ENCODE measurements at regions not wholly inside any gene's neighbourhood (a gene's known extent, or its start where the extent isn't known, plus 50 kb on each side); places are given as distances from the start of the nearest gene placed in this dataset.
A peak's percentile ranks its signal among the peaks of the same experiment; 100 is the strongest.
"Not testable (repeated sequence)": the region's sequence is repeated elsewhere in the genome, so short reads cannot be mapped to it uniquely, and the experiment has no call there.

DNA sequence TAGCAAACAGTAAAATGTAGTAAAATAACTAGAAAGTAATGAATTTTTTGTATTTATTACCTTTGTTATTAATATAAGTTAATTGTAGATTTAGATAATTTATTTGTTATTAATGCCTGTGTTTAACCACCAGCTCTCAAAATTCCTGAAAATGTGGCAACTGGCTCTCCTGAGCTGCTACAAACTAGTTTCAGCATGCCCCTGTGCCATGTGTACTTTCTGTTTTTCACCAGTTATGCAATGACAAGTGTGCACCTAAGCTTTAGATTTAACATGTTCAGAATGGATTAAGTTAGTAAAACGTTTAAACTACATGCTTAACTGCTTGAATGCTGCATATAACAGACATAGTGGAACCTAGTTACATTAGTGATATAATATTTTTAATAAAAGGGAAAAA lies 88.1 kb downstream of the POSTN start:
- no peak for DNase-seq

DNA sequence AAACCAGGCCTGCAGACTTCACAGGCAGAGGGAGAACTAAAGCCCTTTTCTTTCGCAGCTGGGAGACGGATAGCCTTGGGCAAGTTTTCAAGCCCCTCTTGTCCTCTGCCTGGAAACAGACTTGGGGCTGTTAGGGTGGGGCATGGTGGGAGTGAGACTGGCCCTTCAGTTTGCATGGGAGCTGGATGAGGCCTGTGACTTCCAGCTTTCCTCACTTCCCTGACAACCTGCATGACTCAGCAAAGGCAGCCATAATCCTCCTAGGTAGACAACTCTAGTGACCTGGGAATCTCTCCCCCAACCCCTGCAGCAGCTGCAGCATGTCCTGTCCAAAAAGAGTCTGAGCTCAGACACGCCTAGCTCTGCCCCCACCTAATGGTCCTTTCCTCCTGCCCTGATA lies 93.0 kb downstream of the POSTN start:
- peak in 1 of 56 donors; percentile 1 for DNase-seq

DNA sequence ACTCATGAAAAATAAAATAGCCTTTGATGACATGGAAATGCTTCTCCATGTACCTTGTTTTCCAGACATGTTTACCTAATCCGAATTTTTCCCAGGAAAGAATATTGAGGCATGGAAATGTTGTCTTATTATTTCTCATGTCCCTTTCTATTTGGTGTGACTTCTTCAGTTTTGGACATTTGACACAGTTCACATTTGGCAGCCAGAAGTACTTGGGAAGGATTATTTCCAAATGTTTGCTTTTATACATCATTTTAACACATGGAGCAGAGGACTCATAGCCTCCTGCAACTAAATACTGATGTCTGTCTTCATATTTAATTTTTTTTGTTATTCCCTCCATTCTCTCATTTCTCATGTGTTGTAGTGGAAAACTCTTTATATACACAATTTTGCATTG lies 94.3 kb downstream of the POSTN start:
- DNase-seq = no peak

DNA sequence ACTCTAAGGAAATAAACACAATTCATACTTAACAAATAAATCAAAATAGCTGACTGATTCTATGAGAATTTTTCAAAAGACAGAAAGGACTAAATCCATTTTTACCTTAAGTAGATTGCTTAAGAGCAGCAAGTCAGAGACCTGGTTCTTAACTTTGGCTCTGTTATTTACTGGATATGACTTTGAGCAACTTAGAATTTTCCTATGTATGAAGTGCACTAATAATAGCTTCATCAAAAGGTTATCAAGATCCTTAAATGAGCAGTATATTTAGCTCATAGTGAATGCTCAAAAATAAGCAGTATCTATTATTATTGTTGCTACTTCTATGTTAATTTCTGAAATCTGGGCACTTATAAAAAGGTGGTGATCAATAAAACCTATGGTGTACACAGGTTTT lies 95.3 kb downstream of the POSTN start:
- DNase-seq = no peak

DNA sequence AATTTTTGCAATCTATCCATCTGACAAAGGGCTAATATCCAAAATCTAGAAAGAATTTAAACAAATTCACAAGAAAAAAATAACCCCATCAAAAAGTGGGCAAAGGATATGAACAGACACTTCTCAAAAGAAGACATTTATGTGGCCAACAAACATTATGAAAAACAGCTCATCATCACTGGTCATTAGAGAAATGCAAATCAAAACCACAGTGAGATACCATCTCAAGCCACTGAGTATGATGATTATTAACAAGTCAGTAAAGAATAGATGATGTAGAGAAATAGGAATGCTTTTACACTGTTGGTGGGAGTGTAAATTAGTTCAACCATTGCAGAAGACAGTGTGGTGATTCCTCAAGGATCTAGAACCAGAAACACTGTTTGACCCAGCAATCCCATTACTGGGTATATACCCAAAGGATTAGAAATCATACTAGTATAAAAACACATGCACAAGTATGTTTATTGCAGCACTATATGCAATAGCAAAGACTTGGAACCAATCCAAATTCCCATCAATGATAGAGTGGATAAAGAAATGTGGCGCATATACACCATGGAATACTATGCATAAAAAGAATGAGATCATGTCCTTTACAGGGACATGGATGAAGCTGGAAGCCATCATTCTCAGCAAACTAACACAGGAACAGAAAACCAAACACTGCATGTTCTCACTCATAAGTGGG lies 96.1 kb downstream of the POSTN start:
- not testable (repeated sequence) for DNase-seq

DNA sequence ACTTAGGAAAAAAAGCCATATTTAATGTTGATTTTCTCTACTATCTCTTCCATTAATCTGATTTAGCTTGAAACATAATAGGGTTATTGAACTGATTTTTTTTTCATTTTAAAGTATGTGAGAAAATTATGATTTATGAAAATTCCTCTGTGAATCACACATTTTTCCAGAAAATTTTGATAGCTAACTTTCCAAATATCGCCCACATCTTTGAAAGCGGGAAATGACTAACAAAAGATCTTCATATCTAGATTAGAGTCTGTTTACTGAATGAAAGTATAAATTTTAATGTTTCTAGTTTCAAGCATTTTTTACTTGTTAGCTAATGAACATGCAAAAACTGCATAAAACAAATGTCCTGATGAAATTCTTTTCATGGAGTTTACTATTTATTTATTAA lies 97.4 kb downstream of the POSTN start:
- DNase-seq = no peak

DNA sequence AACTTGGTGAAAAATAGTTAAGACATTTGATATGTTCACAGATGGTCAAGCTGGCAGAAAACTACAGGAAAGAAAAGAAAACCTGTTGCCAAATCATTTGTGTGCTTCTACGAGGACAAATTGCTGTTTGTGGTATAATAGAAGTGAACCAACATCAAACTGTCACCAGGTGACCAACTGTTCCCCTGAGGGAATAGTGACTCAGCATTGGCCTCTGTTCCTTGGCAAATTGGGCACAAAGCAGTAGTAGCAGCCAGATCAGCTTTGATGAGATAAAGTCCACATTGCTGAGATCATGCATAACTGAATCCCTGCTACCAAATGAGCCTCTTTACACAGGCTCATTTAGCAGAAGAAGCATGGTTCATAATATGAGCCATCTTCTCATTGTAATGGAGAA lies 103.5 kb downstream of the POSTN start:
- no peak for DNase-seq

DNA sequence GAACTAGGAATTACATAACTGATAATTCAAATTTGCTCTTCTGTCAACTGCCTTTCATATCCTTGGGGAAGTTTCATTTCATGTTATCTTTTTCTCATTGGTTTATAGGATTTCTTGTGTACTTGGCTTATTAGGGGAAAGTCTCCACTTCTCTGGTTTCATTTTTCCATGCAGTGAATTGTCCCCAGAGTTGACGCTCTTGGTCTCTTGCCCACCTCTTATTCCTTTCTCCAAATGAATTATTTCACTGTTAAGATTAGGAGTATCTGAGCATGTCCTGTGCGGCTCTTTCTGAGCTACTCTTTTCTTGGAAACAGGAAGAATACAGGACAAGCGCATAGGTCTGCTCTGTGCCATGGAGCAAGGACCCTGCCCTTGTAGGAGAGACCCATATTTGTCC lies 104.8 kb downstream of the POSTN start:
- DNase-seq = no peak

DNA sequence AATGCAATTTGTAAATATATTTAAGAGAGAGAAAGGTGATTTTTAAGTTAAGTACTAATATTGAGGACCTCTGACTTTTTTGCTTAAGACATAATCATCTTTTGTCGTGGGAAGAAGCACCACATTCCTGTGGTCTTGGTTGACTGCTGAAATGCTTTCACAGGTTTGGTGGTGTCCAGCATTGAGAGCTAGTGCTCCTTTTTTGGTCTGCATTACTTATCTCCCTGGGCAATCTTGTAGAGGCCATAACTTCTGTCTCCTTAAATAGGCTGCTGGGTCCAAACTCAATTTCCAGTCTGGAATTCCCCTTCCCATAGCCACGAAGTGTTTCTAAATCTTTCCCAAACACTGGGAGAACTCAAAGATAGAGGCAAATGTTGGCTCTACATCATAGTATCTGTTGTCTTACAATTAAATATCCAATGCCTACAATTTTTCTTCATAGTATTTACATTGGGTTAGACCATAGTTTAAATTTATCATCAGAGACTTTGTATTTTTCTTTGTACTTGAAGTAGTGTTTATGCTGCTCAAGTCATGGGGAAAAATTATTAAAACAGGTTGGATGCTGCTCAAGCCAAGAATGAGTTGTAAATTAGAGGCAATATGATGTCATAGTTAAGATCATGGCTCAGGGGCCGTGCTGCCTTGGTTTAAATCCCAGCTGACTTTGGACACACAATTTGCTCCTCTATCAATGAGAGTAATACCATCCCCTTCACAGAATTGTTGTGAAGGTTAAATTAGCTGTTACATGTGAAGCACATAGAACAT lies 105.6 kb downstream of the POSTN start:
- no peak for DNase-seq

DNA sequence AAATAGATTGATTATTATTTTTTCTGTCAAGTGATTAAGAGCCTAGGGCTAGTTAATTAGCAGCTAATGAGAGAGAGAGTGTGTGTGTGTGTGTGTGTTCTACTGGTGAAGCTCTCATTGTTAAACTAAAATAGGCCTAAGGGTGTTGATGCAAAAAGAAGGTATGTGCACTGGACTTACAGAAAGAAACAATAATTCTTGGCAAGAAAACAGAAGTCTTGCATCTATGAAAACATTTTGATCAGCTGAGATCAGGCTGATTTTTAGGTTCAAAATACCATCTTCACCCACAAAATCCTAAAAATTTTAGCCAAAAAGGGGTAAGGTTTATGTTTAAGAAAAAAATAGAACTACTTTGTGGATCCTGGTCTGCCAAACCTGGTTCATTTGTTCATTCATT lies 106.5 kb downstream of the POSTN start:
- DNase-seq = no peak

DNA sequence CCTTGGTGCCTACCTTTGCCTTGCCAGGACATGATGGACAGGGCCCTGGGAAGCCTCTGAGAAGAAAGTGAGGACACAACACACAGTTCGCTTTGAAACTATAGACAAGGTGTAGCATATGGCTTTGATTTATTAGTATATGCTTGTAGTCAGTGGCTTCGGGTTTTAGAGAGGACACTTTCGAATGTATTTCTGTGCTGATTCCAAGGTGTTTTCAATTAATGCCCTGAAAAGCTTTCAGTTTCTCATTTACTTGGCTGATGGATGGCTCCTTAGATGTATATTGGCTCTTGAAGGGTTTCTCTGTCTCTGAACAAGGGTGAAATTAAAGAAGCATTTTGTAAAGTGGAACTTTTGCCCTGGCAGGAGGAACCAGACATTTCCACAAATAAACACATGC lies 106.9 kb downstream of the POSTN start:
- DNase-seq = no peak

DNA sequence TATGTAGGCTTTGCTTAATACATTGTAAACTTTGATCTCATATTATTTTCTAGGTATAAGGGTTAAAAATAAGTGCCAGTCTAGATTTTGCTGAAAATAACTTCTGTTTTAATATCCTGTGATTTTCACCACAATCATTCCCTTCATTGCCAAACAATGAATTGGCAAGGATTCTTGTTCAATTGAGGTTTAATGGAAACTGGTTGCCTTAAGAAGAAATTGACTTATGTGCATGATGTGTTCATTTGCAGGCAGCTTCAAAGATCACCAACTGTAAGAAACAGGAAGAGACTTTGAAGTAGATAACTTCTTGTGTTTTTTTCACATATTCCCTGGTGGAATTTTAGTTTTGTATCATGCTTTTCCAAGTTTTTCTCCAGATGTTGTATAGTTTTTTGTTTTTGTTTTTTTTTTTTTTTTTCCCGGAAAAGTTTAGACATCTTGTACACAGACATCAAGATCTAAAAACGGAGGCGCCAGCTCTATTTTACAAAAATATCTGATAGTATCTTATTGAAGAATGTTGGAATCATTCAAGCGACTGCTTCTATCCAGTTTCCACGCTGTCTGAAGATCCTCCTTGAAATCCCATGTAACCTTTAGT lies 108.3 kb downstream of the POSTN start:
- DNase-seq = no peak

DNA sequence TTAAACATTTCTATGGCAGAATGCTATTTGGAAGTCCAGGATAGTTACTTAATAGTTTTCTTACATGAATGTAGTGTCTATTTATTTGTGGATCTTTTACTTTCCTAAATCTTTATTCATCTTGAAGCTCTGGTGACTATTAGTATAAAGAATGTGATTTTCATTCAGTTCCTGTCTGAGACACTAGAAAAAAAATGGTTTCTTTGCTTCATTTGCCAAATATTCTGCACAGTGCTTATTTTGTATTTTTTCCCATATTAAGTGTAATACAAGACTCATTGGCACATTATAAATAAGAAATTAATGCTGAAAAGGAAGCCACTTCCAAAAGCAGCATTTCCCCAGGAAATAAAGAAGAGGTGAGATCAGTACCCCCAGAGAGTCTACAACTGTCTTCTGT lies 109.8 kb downstream of the POSTN start:
- DNase-seq = no peak

DNA sequence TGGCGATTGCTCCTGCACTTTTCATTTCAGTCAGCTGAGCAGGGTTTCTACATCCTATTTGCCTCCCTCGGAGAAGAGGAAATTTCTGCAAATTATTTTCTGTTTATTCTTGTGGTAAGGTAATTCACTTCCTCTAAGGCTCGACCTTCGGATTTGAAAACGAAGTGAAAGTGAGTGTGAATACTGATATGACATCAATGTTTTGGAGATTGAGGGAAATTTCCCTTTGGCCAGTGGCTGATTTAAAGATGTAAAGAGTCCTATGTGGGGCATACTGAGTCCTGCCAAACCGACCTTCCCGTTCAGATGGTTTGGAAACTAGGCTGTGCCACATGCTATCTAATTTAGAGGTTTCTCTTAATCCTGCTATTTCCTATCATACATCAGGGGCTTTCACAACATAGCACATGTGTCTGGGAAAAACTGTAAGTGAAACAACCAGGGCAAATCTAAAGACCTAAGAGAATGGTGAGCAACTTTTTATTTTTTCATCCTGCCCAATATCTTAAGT lies 112.3 kb downstream of the POSTN start:
- no peak for DNase-seq

DNA sequence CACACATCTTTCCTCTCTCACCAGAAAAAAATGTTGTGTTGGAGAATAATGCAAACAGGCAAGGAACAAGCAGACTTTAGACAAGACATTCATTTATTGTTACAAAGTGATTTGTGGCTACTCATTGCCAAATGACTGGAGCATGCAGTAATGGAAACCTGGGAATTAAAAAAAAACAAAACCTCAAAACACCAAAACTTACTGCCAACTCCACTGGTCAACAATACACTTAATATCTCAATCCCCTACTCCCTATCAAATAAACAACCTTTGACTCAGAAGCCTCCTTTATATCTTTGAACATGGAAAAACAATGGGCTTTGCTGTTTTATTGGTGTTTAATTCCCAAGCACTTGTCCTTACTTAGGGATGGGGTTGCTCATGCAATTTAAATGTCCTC lies 112.8 kb downstream of the POSTN start:
- DNase-seq = no peak

DNA sequence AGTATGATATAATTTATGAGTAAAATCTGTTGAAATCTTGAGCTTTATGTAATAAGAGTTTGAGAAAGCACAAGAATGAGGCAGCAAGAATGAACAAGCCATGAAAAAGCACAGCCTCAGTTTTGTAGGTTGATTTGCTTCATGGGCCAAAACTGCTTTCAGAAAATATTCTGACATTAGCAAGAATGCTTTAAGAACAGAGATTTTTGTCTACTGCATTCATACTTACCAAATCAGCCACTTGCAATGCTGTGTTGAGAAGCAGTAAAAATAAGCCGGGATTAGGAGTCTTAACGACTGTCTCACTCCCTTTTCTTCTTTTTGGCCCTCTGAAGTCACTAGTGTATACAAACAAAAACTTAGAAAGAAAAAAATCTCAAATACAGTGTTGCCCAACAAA lies 114.5 kb downstream of the POSTN start:
- DNase-seq = no peak

DNA sequence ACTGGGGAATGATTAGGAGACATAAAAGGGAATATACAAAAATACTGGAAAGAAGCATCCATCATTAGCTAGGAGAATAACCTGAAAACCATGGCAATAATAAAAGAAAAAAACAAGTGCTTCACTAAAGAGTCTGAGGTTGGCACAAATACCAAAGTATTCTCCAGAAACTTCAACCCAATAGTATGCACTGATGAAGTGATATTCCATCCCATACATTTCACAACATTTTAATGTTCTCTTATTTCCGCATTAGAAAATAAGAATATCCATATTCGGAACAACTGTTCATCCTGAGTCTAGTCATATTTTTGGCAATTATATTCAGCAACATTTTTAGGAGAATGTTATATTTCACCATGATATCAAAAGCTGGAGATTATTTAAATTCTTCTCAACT lies 116.2 kb downstream of the POSTN start:
- no peak for DNase-seq

DNA sequence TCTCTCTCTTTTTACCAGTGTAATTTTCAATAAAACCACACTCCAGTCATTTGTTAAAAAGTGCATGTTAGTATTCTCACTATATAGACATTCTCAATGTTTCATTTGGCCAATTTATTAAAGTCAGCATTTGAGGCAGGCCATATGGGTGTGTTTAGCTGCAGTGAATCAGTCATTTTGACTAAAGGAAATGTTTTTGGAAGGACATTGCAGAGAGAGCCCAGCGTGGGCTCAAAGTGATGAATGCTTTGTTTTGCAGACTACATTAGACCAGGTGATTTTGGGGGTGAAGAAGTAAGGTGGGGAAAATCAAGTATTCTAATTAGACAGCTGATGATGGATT lies 116.7 kb downstream of the POSTN start:
- no peak for DNase-seq

DNA sequence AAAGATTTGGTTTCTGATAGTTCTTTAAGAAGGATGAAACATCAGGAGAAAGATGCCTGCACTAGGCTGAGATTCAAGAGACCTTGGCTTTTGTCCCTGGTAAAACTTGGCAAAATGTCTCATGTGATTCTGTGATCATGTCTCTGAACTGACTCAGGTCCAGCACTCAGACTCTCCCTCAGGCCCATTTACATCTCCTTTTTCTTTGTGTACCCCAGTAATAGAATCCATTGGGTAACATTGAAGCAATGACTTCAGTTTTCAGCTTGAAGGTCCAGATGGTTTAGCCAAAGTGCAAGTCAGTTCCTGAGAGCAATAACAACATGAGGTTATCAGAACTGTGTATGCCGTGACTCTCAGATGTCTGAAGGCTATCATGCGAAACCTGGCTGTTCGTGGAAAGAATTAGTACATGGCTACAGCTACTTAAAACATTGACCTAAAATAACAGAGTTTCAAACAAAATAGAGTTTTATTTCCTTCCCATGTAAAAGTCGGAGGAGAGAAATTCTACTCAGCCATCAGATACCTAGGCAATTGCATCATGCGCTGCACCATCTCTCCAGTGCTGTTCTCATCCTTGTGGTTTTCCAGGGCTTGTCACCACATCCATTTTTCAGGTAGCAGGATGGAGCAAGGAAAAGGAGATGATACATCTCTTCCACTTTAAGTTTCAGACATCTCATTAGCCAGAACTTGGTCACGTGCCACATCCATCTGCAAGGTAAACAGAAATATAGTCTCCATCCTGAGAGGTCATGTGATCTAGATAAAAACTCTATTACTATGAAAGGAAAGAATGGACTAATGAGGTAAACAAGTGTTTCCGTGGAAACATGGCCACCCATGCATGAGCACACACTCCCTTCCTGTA lies 117.3 kb downstream of the POSTN start:
- no peak for DNase-seq

DNA sequence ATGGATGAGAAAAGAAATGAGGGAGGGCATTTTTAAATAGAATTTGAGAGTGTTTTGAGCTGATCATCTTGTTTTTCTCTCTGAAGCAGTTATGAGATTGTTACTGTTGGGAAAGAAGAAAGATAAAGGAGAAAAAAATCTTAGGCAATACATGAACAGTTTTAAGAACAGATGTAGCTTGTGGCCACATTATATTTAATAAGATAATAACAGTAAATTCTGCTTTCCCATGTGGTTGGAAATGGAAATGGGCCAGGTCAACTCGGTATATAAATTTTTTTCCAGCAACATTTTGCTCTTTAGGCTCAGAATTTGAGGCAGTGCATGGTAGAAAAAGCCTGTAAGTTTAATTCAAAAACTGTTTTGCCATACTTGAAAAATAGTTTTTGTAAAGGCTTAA lies 118.7 kb downstream of the POSTN start:
- no peak for DNase-seq

DNA sequence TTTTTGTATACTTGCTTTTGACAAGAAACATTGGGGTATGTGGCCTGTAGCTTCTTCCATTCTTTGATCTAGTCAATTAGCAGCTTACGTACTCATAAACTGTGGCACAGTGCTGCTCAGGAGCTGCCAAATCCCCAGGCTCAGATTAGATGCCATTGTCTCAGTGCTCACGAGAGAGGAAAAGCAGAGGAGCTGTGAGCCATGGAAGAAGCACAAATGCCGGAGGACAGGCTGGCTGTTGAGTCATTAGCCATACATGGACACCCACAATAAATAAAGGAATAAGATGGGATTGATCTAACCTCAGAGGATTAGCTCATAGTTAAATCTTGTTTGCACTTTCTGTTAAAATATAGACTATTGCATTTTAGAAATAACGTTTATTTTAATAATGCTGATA lies 121.7 kb downstream of the POSTN start:
- DNase-seq = no peak

DNA sequence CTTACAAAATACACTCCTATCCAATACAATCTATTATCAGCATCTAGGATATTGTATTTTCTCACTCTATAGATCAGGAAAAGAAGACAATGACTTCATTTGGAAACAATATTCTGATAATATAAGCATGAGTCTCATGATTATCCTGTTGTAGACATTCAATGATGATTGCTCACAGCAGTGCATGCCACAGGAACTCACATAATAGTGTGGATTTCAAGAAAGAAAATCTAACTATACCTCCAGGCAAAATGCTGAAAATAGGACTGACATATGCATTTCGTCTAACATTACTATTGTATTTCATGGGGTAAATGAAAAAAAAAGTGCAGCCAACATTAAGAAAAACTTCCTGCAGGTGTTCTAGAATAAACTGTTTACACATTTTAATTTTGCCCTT lies 122.6 kb downstream of the POSTN start:
- no peak for DNase-seq
